Effector memory CD8-positive, alpha-beta T cell (primary cell): ENCODE measurements at regions not wholly inside any gene's neighbourhood (a gene's known extent, or its start where the extent isn't known, plus 50 kb on each side); places are given as distances from the start of the nearest gene placed in this dataset.
"Not testable (repeated sequence)": the region's sequence is repeated elsewhere in the genome, so short reads cannot be mapped to it uniquely, and the experiment has no call there.

Experiments used
- ATAC-seq: fragments of 150-1000 bp; cut with Tn5 transposase; replicated peaks from 2 replicates; pipeline ENCODE4 v1.10.0; 2021; ENCODE audit warnings: mild to moderate bottlenecking, moderate library complexity
- DNase-seq, 3 experiments: peaks; one replicate each; pipeline ENCODE4 v3.0.0; 2021
- H3K27ac Mint-ChIP-seq, 2 donors: one replicate each; pipeline ENCODE4 v1.8.0; 2022; ENCODE audit warnings: mild to moderate bottlenecking in 2 of 2, mixed read lengths in 2 of 2, moderate library complexity in 2 of 2
- H3K27me3 Mint-ChIP-seq, 2 donors: one replicate each; pipeline ENCODE4 v1.8.0; 2022; ENCODE audit warnings: mixed read lengths in 2 of 2
- H3K36me3 Mint-ChIP-seq: one replicate; pipeline ENCODE4 v1.8.0; 2022; ENCODE audit warnings: mild to moderate bottlenecking, moderate library complexity, mixed read lengths; ENCODE audit not compliant: insufficient read depth
- H3K4me1 Mint-ChIP-seq, 2 donors: one replicate each; pipeline ENCODE4 v1.8.0; 2022; ENCODE audit warnings: low read depth in 2 of 2, mixed read lengths in 2 of 2
- H3K4me3 Mint-ChIP-seq, 2 donors: one replicate each; pipeline ENCODE4 v1.8.0; 2022; ENCODE audit warnings: mild to moderate bottlenecking in 2 of 2, mixed read lengths in 2 of 2, moderate library complexity in 2 of 2
- H3K9me3 Mint-ChIP-seq, 2 donors: one replicate each; pipeline ENCODE4 v1.8.0; 2022; ENCODE audit warnings: mixed read lengths in 2 of 2

DNA sequence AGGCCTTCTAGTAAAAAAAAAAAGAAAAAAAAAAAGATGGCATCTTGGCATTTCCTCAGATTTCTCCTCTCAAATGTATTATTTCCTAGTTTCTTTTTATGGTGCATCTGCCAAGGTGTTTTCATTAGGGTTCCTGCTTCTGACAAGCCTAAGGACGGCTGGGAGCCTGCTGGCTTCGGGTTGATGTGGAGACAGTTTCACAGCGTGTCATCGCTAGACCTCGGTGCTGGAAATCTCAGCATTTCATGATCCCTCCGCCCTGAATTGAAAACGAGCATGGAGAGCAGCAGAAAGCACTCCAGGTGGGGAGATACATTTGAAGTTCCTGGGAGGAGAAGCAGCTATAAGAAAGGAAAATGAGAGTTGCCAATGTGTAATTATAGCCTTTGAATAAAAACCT lies 283.9 kb upstream of the CNTN5 start:
- Mint-ChIP-seq H3K9me3 (peaks cover 4 to 8% of the 10 kb centered on the region in 2 donors), H3K4me1 (no peaks in the 10 kb centered on the region), H3K4me3 (no peak overlapping the region), H3K36me3 (no peaks in the 10 kb centered on the region), H3K27me3 (no peaks in the 10 kb centered on the region), H3K27ac (no peak overlapping the region)
- ATAC-seq (no peak), DNase-seq (no peak)

DNA sequence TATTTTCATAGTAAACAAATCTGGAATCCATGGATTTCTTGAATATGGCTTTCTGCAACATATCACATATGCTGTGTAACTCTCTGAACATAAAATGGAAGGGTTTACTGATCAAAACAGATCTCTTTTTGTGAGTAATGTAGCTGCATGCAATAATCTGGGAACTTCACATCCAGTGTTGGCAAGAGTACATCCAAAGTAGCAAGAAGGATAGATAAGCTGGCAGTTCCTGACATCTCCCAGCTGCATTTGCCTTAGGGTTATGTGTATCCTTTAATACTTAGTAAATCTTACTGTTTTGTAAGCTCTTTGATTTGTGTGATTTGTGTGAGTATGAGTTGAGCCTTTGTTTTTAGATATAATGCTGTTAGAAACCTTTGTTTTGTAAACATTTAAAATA lies 280.4 kb upstream of the CNTN5 start:
- DNase-seq (no peak), ATAC-seq (no peak)
- no peaks in the 10 kb centered on the region for H3K4me1 Mint-ChIP-seq
- no peak overlapping the region for H3K4me3 Mint-ChIP-seq
- H3K9me3 Mint-ChIP-seq = peaks cover 2 to 8% of the 10 kb centered on the region in 2 donors
- no peaks in the 10 kb centered on the region for H3K27me3 Mint-ChIP-seq
- H3K36me3 Mint-ChIP-seq = no peaks in the 10 kb centered on the region
- no peak overlapping the region for H3K27ac Mint-ChIP-seq

DNA sequence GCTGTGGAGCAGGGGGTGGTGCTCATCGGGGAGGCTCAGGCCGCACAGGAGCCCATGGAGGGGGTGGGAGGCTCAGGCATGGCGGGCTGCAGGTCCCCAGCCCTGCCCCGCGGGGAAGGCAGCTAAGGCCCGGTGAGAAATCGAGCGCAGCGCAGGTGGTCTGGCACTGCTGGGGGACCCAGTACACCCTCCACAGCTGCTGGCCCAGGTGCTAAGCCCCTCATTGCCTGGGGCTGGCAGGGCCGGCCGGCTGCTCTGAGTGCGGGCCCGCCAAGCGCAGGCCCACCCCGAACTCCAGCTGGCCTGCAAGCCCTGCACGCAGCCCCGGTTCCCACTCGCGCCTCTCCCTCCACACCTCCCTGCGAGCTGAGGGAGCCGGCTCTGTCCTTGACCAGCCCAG lies 257.3 kb upstream of the CNTN5 start:
- DNase-seq, H3K4me3 Mint-ChIP-seq, H3K36me3 Mint-ChIP-seq, ATAC-seq, H3K4me1 Mint-ChIP-seq, H3K27ac Mint-ChIP-seq, H3K27me3 Mint-ChIP-seq: not testable (repeated sequence)
- peaks cover 8 to 15% of the 10 kb centered on the region in 2 donors for H3K9me3 Mint-ChIP-seq

DNA sequence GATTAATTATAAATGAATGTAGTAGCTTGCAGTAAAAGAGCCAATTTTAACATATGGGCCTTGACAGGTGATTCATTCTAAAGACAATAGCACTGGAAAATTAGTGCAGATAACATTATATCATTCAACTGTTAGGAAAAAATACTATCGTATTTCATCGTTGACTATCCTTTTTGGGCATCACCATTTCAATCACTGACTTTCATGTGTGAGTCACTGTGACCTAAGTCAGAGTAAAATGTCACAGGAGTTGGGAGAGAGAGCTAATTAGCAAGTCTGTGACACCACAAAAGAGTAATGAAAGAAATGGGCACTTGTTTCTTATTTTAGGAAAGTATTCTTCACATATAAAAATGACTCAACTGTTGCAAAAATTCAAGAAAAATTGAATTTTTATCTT lies 253.8 kb upstream of the CNTN5 start:
- ATAC-seq = no peak
- no peaks in the 10 kb centered on the region for H3K27me3 Mint-ChIP-seq

DNA sequence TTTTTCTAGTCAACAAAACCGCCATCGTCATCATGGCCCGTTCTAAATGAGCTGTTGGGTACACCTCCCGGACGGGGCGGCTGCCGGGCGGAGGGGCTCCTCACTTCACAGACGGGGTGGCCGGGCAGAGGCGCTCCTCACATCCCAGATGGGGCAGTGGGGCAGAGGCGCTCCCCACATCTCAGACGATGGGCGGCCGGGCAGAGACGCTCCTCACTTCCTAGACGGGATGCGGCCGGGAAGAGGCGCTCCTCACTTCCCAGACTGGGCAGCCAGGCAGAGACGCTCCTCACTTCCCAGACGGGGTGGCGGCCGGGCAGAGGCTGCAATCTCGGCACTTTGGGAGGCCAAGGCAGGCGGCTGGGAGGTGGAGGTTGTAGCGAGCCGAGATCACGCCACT lies 250.7 kb upstream of the CNTN5 start:
- H3K4me1 Mint-ChIP-seq, H3K9me3 Mint-ChIP-seq, H3K36me3 Mint-ChIP-seq, H3K27ac Mint-ChIP-seq, H3K4me3 Mint-ChIP-seq, ATAC-seq, DNase-seq, H3K27me3 Mint-ChIP-seq: not testable (repeated sequence)

More for the DNA sequence above, 253.8 kb upstream of the CNTN5 start:
- H3K4me3 Mint-ChIP-seq = no peak overlapping the region
- no peak for DNase-seq
- H3K9me3 Mint-ChIP-seq = peaks cover 3 to 7% of the 10 kb centered on the region in 2 donors
- no peaks in the 10 kb centered on the region for H3K4me1 Mint-ChIP-seq
- no peaks in the 10 kb centered on the region for H3K36me3 Mint-ChIP-seq
- no peak overlapping the region for H3K27ac Mint-ChIP-seq

DNA sequence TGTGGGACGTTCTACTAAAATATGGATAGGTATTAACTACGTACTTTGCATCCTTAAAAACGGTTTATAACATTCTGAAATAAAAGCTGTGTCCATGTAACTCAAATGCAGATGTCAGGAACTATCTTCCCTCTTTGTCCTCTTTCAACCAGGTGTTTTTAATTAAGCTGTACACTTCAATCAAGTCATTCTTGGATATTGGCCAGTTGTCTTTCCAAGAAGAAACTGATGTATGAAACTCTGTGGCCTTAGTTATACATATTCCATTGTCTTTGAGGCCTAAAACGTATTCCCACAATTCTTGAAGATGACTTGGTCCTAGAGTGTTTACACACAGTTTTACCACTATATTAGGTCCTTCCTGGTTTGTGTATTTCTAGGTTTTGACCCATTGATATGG lies 249.0 kb upstream of the CNTN5 start:
- Mint-ChIP-seq H3K27ac (no peak overlapping the region), H3K4me1 (no peaks in the 10 kb centered on the region), H3K36me3 (no peaks in the 10 kb centered on the region), H3K27me3 (no peaks in the 10 kb centered on the region), H3K4me3 (no peak overlapping the region), H3K9me3 (peaks cover 3 to 4% of the 10 kb centered on the region in 2 donors)
- DNase-seq (no peak), ATAC-seq (no peak)

DNA sequence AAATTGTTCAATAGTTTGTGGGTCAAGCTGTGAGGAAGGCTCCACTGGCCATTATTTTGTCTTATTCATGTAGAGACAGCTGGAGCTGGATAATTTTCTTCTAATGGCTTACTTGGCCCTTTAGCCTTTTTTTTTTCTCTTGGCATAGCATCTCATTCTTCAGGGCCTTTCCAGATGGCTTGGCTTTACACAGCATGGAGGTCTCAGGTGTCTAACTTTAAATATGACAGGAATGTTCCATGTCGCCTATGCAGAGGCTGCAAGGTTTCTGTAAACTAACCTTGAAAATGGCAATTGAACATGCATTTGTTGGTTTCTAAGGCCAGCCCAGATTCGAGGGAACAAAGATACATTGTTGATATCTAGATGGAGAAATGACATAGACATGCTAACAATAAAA lies 247.9 kb upstream of the CNTN5 start:
- Mint-ChIP-seq H3K36me3 (no peaks in the 10 kb centered on the region), H3K27ac (no peak overlapping the region), H3K27me3 (no peaks in the 10 kb centered on the region), H3K9me3 (peaks cover 0 to 5% of the 10 kb centered on the region in 2 donors), H3K4me1 (no peaks in the 10 kb centered on the region), H3K4me3 (no peak overlapping the region)
- ATAC-seq (no peak), DNase-seq (no peak)

DNA sequence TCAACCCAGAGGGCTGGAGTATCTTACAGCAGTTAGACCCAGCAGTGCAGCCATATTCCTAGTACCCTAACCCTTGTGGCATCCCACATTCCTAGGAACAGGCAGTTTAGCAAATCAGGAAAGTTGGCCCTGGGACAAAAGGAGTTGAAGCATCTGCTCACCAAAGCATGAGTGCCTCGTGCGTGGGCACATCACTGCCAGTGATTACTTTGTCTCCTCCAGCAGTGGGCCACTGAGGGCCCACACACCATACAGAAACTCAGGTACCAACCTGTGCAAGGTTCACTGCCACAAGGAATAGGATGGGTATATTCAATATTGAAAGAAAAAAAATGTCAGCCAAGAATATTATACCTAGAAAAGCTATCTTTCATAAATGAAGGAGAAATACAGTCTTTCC lies 227.5 kb upstream of the CNTN5 start:
- no peaks in the 10 kb centered on the region for H3K27me3 Mint-ChIP-seq
- no peak overlapping the region for H3K27ac Mint-ChIP-seq

DNA sequence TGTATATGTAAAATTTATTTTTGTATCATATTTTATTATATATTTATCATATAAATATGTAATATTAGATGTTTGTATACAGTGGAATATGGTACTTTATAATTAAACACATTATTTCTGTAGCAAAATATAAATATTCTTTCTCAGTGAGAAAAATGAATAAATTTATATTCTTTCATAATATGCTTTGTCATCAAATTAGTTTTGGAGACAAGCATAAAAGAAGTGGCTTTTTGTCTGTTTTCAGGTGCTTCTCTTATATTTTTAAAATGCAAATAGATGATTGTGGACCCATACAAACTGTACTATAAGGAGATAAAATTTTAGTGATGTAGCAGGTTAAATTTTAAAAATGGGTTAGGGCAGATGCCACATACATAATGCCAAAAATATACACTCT lies 222.4 kb upstream of the CNTN5 start:
- Mint-ChIP-seq H3K4me1 (no peaks in the 10 kb centered on the region), H3K36me3 (no peaks in the 10 kb centered on the region), H3K4me3 (no peak overlapping the region), H3K27ac (no peak overlapping the region), H3K27me3 (no peaks in the 10 kb centered on the region), H3K9me3 (peaks cover 4 to 12% of the 10 kb centered on the region in 2 donors)
- ATAC-seq (no peak), DNase-seq (no peak)

More for the DNA sequence above, 227.5 kb upstream of the CNTN5 start:
- H3K36me3 Mint-ChIP-seq = peaks cover 3% of the 10 kb centered on the region
- peaks cover 4 to 18% of the 10 kb centered on the region in 2 donors for H3K9me3 Mint-ChIP-seq
- no peak for ATAC-seq
- no peak overlapping the region for H3K4me3 Mint-ChIP-seq
- no peak for DNase-seq
- no peaks in the 10 kb centered on the region for H3K4me1 Mint-ChIP-seq

DNA sequence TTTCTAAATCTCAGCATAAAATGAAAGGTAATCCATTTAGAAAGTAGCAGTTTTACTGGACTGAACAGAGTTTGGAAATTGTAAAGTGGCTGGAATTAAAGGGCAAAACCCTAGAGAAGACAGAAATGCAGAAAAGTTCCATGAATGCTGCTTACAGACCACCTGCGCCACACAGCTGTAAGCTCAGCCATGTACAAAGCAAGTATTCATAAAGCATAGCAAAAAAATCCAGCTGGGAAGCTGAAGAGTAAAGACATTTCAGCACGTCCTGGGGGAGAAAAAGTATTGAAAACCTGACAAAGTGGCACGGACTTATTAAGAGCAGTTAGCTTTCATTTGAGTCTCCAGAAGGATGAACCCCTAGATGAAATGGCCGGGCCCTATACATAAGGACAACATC lies 220.1 kb upstream of the CNTN5 start:
- ATAC-seq (no peak), DNase-seq (no peak)
- Mint-ChIP-seq H3K9me3 (peaks cover 0 to 6% of the 10 kb centered on the region in 2 donors), H3K27me3 (no peaks in the 10 kb centered on the region), H3K27ac (no peak overlapping the region), H3K4me3 (no peak overlapping the region), H3K4me1 (no peaks in the 10 kb centered on the region), H3K36me3 (no peaks in the 10 kb centered on the region)

DNA sequence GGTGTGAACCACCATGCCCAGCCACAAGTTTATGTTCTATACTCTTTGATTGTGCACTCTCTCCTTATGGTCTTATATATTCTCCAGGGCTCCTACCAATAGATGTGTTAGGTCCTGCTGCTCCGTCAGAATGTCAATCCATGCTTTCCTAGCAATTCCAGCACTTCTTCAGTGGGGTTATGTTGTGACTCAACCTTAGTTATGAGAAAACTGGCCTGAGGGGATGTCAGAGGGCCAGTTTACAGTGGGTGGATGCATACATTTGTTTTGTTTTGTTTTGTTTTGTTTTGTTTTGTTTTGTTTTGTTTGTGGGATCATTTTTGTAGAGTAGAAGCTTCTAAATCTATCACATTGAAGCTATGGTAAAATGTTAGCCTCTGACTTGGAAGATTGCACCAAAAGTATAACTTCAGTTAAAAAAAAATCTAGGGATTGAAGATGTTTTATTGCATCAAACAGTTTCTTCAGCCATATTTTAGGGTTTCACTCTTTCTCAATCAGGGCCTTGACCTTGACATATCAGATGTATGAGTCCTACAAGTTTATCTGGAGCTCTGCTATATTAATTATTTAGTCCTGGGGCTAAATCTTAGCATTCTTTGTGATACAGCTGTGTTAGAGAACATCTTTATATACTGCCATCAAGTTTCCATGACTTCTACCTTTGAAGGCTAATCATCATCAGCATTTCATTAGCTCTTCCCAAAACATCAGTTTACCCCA lies 191.6 kb upstream of the CNTN5 start:
- no peak for DNase-seq
- H3K4me1 Mint-ChIP-seq = no peaks in the 10 kb centered on the region
- H3K27me3 Mint-ChIP-seq = no peaks in the 10 kb centered on the region
- H3K36me3 Mint-ChIP-seq = no peaks in the 10 kb centered on the region
- ATAC-seq = no peak
- no peak overlapping the region for H3K4me3 Mint-ChIP-seq
- H3K9me3 Mint-ChIP-seq = peaks cover 15 to 20% of the 10 kb centered on the region in 2 donors
- no peak overlapping the region for H3K27ac Mint-ChIP-seq

DNA sequence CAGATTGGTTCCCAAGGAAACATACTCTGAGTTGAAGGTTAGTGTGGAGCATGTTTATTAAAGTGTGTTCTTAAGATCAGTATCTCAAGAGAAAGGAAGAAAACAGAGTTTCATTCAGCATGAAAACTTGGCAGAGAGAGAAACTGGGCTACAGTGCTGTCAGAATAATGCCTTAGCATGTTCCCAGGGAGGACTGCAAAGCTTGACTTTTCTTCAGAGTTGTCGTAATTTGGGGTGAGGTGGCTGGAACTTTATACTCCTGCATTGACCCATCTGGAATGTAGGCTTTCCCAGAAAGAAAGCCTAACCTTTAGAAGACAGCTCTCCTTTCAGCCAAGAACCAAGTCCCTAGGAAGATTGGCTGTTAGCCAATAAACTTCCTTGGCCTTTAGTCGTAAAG lies 190.8 kb upstream of the CNTN5 start:
- no peaks in the 10 kb centered on the region for H3K4me1 Mint-ChIP-seq
- H3K27me3 Mint-ChIP-seq = no peaks in the 10 kb centered on the region
- H3K4me3 Mint-ChIP-seq = no peak overlapping the region

DNA sequence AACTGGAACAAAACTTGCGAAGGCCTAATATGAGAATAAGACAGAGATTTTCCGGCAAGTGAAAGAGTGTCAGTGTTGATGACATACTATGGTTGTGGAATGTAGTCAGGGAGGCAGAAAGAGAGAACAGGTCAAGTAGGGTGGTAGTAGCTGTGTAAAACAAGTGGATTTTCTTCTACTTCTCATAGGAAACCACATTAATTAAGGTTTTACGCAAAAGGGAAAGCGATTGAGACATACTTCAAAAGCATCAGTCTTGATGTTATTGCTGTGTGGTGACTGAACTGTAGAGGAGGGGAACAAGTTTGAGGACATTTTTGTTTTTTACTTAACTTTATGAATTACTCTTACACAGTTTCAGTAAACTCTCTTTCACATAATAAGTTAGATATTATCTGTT lies 186.0 kb upstream of the CNTN5 start:
- Mint-ChIP-seq H3K27me3 (no peaks in the 10 kb centered on the region), H3K4me3 (no peak overlapping the region), H3K27ac (no peak overlapping the region), H3K4me1 (no peaks in the 10 kb centered on the region), H3K36me3 (no peaks in the 10 kb centered on the region), H3K9me3 (peaks cover 8 to 9% of the 10 kb centered on the region in 2 donors)
- no peak for ATAC-seq
- DNase-seq = no peak

More for the DNA sequence above, 190.8 kb upstream of the CNTN5 start:
- H3K27ac Mint-ChIP-seq = no peak overlapping the region
- ATAC-seq (no peak), DNase-seq (no peak)
- H3K36me3 Mint-ChIP-seq = no peaks in the 10 kb centered on the region
- peaks cover 17 to 27% of the 10 kb centered on the region in 2 donors for H3K9me3 Mint-ChIP-seq

DNA sequence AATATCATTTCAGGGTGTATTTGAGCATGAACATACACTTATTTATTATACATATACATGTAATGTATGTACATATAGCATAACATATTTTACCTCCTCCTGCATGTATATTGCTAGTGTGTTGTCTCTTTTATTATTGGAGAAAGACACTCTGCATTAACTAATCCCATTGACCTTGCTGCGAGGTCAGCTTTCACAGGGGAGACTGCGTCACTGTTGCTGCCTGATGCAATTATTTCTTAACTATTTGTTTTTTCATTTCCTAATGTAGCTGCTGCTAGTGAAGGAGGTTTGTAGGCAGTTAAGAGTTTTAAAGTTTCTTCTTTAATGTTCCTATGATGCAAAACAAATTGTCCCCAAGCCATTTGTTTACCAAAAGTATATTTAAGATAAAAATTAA lies 185.4 kb upstream of the CNTN5 start:
- Mint-ChIP-seq H3K4me1 (no peaks in the 10 kb centered on the region), H3K27me3 (no peaks in the 10 kb centered on the region), H3K4me3 (no peak overlapping the region), H3K9me3 (peaks cover 7% of the 10 kb centered on the region in 2 donors), H3K27ac (no peak overlapping the region), H3K36me3 (no peaks in the 10 kb centered on the region)
- no peak for ATAC-seq
- no peak for DNase-seq
